ENCODE measurements at regions not wholly inside any gene's neighbourhood (a gene's known extent, or its start where the extent isn't known, plus 50 kb on each side); places are given as distances from the start of the nearest gene placed in this dataset.

DNA sequence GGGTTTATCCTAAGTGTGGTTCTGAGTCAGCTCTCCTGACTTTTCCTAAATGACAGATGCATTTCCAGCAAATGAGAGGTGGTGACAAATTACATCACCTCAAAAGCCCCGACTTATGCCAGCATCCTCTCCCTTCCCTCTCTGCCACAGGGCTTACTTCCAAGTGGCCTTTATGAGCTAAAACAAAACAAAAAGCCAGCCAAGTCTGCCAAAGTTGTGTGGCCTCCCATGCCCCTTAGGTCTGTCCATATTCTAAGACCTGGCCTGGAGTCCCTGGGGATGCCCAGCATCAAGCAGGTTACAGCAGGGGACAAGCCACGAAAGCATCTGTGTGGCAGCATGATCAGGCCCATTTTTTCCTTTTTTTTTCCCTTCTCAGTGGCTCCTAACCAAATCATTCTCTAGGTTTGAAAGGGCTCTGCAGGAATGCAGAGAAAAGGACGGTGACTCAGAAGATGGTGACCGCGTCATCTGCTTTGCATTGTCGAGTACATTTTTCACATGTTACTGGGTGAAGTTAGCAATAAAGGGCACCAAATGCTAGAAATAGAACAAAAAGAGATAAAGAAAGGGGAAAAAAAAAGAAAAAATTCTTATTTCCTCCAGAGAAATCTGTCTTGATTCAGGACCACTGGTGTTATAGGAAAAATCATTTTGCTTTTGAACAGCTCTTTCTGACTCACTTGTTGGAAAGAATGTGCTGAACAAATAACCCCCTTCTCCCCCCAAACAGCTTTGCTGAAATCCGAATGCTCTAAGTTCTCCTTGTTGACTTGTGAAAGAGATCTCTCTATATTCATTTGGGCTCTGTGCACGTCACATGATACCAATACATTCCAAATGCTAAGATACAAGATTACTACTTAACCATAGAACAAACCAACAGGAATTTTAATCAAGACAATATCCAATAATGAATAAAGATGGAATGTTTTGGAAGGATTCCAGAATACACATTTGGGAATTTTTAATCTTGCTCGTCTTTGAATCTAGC lies 178.7 kb downstream of the EN1 start:
- TF ChIP-seq MYC (IDR thresholded peaks at IDR 0.05; ENCODE audit: low read depth, low read length) (no peak), POLR2A (IDR thresholded peaks at IDR 0.05; ENCODE audit: extremely low read depth, insufficient read length) (no peak)
- TF ChIP-seq, protein P1, sequence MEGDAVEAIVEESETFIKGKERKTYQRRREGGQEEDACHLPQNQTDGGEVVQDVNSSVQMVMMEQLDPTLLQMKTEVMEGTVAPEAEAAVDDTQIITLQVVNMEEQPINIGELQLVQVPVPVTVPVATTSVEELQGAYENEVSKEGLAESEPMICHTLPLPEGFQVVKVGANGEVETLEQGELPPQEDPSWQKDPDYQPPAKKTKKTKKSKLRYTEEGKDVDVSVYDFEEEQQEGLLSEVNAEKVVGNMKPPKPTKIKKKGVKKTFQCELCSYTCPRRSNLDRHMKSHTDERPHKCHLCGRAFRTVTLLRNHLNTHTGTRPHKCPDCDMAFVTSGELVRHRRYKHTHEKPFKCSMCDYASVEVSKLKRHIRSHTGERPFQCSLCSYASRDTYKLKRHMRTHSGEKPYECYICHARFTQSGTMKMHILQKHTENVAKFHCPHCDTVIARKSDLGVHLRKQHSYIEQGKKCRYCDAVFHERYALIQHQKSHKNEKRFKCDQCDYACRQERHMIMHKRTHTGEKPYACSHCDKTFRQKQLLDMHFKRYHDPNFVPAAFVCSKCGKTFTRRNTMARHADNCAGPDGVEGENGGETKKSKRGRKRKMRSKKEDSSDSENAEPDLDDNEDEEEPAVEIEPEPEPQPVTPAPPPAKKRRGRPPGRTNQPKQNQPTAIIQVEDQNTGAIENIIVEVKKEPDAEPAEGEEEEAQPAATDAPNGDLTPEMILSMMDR (IDR thresholded peaks at IDR 0.05; ENCODE audit: low read depth, low read length): no peak
- TF ChIP-seq, protein P2, sequence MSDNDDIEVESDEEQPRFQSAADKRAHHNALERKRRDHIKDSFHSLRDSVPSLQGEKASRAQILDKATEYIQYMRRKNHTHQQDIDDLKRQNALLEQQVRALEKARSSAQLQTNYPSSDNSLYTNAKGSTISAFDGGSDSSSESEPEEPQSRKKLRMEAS (IDR thresholded peaks at IDR 0.05; ENCODE audit: low read depth, low read length): no peak
- no peak for DNase-seq (ENCODE audit: low read depth)
- H3K4me3 ChIP-seq (ENCODE audit: low read depth, low read length): no peak overlapping the region

DNA sequence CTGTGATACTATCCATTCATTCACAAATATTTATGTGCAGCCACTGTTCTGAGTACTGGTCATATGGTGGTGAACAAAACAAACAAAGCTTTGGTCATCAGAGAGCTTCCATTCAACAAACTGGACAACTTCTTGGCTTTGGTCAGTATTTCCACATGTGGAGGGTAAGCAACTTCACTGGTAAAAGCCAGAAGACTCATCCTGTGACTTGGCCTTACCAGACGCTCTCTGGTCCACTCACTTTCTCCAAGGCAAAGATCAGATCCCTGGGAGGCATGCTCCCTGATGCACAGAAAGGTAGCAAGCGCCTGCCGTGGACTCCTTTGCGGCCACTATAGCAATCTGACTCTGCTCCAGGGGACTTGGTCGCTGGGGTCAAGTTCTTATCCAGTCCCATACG lies 179.5 kb downstream of the EN1 start:
- TF ChIP-seq POLR2A (IDR thresholded peaks at IDR 0.05; ENCODE audit: extremely low read depth, insufficient read length) (no peak), MYC (IDR thresholded peaks at IDR 0.05; ENCODE audit: low read depth, low read length) (no peak)
- TF ChIP-seq, protein P2 (IDR thresholded peaks at IDR 0.05; ENCODE audit: low read depth, low read length): no peak
- no peak for DNase-seq (ENCODE audit: low read depth)

DNA sequence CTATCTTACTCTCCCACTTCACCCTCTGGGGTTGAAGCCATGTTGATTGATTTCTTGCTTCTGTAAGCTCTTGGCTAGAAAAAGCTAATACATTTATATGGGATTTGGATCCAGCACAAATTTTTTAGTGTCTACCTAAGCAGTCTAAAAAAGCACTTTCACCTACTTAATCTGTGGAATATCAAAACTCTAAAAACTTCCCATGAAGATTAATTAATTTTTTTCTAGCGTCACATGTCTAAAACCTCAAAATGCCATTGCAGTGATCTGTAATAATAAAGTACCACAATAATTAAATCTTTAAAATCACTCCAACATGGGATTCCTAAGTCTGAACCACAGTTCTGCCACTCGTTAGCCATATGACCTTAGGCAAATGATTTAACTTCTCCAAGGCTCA lies 180.1 kb downstream of the EN1 start:
- no peak for DNase-seq (ENCODE audit: low read depth)
- TF ChIP-seq, protein P2 (IDR thresholded peaks at IDR 0.05; ENCODE audit: low read depth, low read length): no peak
- TF ChIP-seq, protein P1 (IDR thresholded peaks at IDR 0.05; ENCODE audit: low read depth, low read length): no peak
- TF ChIP-seq POLR2A (IDR thresholded peaks at IDR 0.05; ENCODE audit: extremely low read depth, insufficient read length) (no peak), MYC (IDR thresholded peaks at IDR 0.05; ENCODE audit: low read depth, low read length) (no peak)
- H3K4me3 ChIP-seq (ENCODE audit: low read depth, low read length): no peak overlapping the region

More for the DNA sequence above, 179.5 kb downstream of the EN1 start:
- no peak overlapping the region for H3K4me3 ChIP-seq (ENCODE audit: low read depth, low read length)

DNA sequence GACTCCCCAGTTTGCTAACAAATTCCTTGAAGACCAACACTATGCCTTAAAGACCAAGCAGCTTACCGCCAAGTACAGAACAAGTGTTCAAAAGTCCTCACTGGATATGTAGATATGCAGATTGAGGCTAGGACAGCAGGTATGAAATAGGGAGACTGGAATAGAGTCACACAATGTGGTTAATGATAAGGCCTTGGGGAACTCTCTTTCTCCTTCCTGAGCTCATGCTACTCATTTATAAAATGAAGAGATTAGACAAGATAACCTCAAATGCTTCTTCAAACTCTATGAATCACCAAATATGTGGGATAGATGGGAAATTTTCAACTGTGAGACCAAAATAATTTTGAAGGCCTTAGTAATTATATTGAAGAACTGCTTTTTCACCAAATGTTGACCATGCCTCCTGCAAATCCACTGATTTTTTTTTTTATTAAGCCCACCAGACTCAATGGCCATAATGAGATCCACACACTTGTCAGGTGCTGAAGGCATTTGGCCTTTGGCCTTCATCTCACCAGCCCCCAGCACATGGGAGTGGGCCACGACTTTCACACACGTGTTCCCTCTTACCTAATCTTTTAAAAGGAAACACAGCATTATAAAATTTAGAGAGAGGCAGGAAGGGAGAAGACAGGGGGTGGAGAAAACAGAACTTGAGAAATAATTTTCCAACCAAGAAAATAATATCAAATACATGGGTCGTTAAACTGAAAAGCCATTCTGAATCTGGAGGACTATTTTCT lies 181.5 kb downstream of the EN1 start:
- no peak overlapping the region for H3K4me3 ChIP-seq (ENCODE audit: low read depth, low read length)
- TF ChIP-seq MYC (IDR thresholded peaks at IDR 0.05; ENCODE audit: low read depth, low read length): no peak
- TF ChIP-seq, protein P2 (IDR thresholded peaks at IDR 0.05; ENCODE audit: low read depth, low read length): no peak
- TF ChIP-seq, protein P1 (IDR thresholded peaks at IDR 0.05; ENCODE audit: low read depth, low read length): no peak
- no peak for TF ChIP-seq POLR2A (IDR thresholded peaks at IDR 0.05; ENCODE audit: extremely low read depth, insufficient read length)
- DNase-seq (ENCODE audit: low read depth): no peak

DNA sequence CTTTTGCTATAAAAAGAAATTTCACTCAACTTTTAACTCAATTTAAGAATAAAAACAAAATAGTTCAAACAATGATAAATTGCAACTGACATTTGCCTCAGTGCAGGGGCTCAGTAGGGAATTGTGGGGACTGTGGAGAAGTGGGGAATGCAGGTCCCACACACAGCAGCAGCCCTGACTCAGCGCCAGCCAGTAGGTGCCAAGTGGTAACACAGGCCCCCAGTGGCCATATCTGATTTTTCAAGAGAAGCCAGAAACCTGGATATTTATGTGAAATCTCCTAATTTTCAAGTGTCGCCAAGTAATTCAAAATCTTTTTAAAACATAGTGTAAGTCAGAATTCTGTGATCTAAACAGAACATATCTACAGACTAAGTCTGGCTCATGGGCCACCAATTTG lies 186.3 kb downstream of the EN1 start:
- TF ChIP-seq MYC (IDR thresholded peaks at IDR 0.05; ENCODE audit: low read depth, low read length) (no peak), POLR2A (IDR thresholded peaks at IDR 0.05; ENCODE audit: extremely low read depth, insufficient read length) (no peak)
- TF ChIP-seq, protein P2 (IDR thresholded peaks at IDR 0.05; ENCODE audit: low read depth, low read length): no peak
- TF ChIP-seq, protein P1 (IDR thresholded peaks at IDR 0.05; ENCODE audit: low read depth, low read length): no peak

More for the DNA sequence above, 186.3 kb downstream of the EN1 start:
- no peak for DNase-seq (ENCODE audit: low read depth)
- H3K4me3 ChIP-seq (ENCODE audit: low read depth, low read length): no peak overlapping the region
